GM19455 (cell line): ENCODE measurements at regions not wholly inside any gene's neighbourhood (a gene's known extent, or its start where the extent isn't known, plus 50 kb on each side); places are given as distances from the start of the nearest gene placed in this dataset.
"Not testable (repeated sequence)": the region's sequence is repeated elsewhere in the genome, so short reads cannot be mapped to it uniquely, and the experiment has no call there.

ENCODE experiments used
- ATAC-seq: cut with Tn5 transposase; IDR thresholded peaks from one replicate; pipeline ENCODE4 v1.9.1; 2021; ENCODE audit not compliant: unreplicated experiment

- ATAC-seq: no peak
Measured at GRCh38 chr5:157997991-157998504, 139.1 kb upstream of the CLINT1 start.

GRCh38 chr5:157994906-157995519 lies 136.1 kb upstream of the CLINT1 start:
- ATAC-seq: peak; percentile 92

- ATAC-seq: no peak
Measured at GRCh38 chr5:157993986-157994691, 135.2 kb upstream of the CLINT1 start.

GRCh38 chr5:157993201-157993600 lies 134.3 kb upstream of the CLINT1 start:
- no peak for ATAC-seq

- ATAC-seq: no peak
Measured at GRCh38 chr5:157990583-157991181, 131.7 kb upstream of the CLINT1 start.

- no peak for ATAC-seq
Measured at GRCh38 chr5:157989296-157989695, 130.4 kb upstream of the CLINT1 start.

- ATAC-seq: no peak
Measured at GRCh38 chr5:157987259-157987658, 128.3 kb upstream of the CLINT1 start.

GRCh38 chr5:157986431-157986990 lies 127.6 kb upstream of the CLINT1 start:
- ATAC-seq: no peak

- ATAC-seq: no peak
Measured at GRCh38 chr5:157984611-157985010, 125.7 kb upstream of the CLINT1 start.

GRCh38 chr5:157983906-157984551 lies 125.1 kb upstream of the CLINT1 start:
- ATAC-seq: no peak

GRCh38 chr5:157978061-157978460 lies 119.1 kb upstream of the CLINT1 start:
- no peak for ATAC-seq

- no peak for ATAC-seq
Measured at GRCh38 chr5:157976429-157976828, 117.5 kb upstream of the CLINT1 start.

- ATAC-seq: no peak
Measured at GRCh38 chr5:157972579-157972978, 113.6 kb upstream of the CLINT1 start.

GRCh38 chr5:157971571-157972216 lies 112.7 kb upstream of the CLINT1 start:
- ATAC-seq: no peak

GRCh38 chr5:157968570-157968969 lies 109.6 kb upstream of the CLINT1 start:
- not testable (repeated sequence) for ATAC-seq

GRCh38 chr5:157965989-157966388 lies 107.0 kb upstream of the CLINT1 start:
- ATAC-seq: no peak

- ATAC-seq: no peak
Measured at GRCh38 chr5:157965040-157965678, 106.2 kb upstream of the CLINT1 start.

GRCh38 chr5:157963761-157964160 lies 104.8 kb upstream of the CLINT1 start:
- no peak for ATAC-seq

GRCh38 chr5:157963244-157963643 lies 104.3 kb upstream of the CLINT1 start:
- ATAC-seq: no peak

- ATAC-seq: not testable (repeated sequence)
Measured at GRCh38 chr5:157962686-157963085, 103.7 kb upstream of the CLINT1 start.
